GM23338 (cell line): ENCODE measurements at regions not wholly inside any gene's neighbourhood (a gene's known extent, or its start where the extent isn't known, plus 50 kb on each side); places are given as distances from the start of the nearest gene placed in this dataset.

Experiments
- ATAC-seq: fragments of 200-7000 bp; cut with Tn5 transposase; 3 replicates; pipeline ENCODE4 v1.9.1; 2020
- DNase-seq: peaks from one replicate; pipeline ENCODE4 v3.0.0-alpha.2; 2015; ENCODE audit warnings: low spot score
- H2AFZ ChIP-seq: fragments of 200-600 bp; sonication (generic); 2 replicates; pipeline ENCODE4 v1.8.0; 2016; ENCODE audit warnings: antibody characterized with exemption, mild to moderate bottlenecking, moderate library complexity
- H3F3A ChIP-seq: fragments of 200-600 bp; sonication (generic); replicated peaks from 2 replicates; pipeline ENCODE4 v1.8.0; 2017; ENCODE audit warnings: antibody characterized with exemption, mixed run types, low read depth
- H3K27ac ChIP-seq: fragments of 200-600 bp; sonication (generic); 2 replicates; pipeline ENCODE4 v1.6.1; 2016; ENCODE audit warnings: low read depth
- H3K27me3 ChIP-seq: fragments of 200-600 bp; sonication (generic); 2 replicates; pipeline ENCODE4 v1.8.0; 2016; ENCODE audit warnings: mild to moderate bottlenecking, mixed run types, moderate library complexity; ENCODE audit not compliant: insufficient read depth
- H3K36me3 ChIP-seq: fragments of 200-600 bp; sonication (generic); 2 replicates; pipeline ENCODE4 v1.8.0; 2016; ENCODE audit warnings: mild to moderate bottlenecking; ENCODE audit not compliant: insufficient read depth
- H3K4me1 ChIP-seq: fragments of 200-600 bp; sonication (generic); 2 replicates; pipeline ENCODE4 v1.8.0; 2016; ENCODE audit warnings: mild to moderate bottlenecking, moderate library complexity; ENCODE audit not compliant: insufficient read depth
- H3K4me2 ChIP-seq: fragments of 200-600 bp; sonication (generic); 2 replicates; pipeline ENCODE4 v1.7.1; 2017; ENCODE audit warnings: mixed run types
- H3K4me3 ChIP-seq: fragments of 200-600 bp; sonication (generic); 2 replicates; pipeline ENCODE4 v1.6.1; 2016; ENCODE audit warnings: mixed run types
- H3K79me2 ChIP-seq: fragments of 200-600 bp; sonication (generic); replicated peaks from 2 replicates; pipeline ENCODE4 v1.8.0; 2017; ENCODE audit warnings: mild to moderate bottlenecking; ENCODE audit not compliant: insufficient read depth
- H3K9me2 ChIP-seq: fragments of 200-600 bp; sonication (generic); 2 replicates; pipeline ENCODE4 v1.8.0; 2017; ENCODE audit not compliant: insufficient read depth
- H4K20me1 ChIP-seq: fragments of 200-600 bp; sonication (generic); replicated peaks from 2 replicates; pipeline ENCODE4 v1.8.0; 2017; ENCODE audit warnings: mild to moderate bottlenecking; ENCODE audit not compliant: insufficient read depth
- H3K27ac Mint-ChIP-seq: 2 replicates; pipeline ENCODE4 v1.8.0; 2020; ENCODE audit warnings: inconsistent platforms, mild to moderate bottlenecking, moderate library complexity, mixed read lengths
- H3K27me3 Mint-ChIP-seq: 3 replicates; pipeline ENCODE4 v1.8.0; 2022; ENCODE audit warnings: low read depth, mild to moderate bottlenecking, moderate library complexity, mixed read lengths, inconsistent platforms; ENCODE audit not compliant: insufficient read depth, poor library complexity
- H3K36me3 Mint-ChIP-seq: 3 replicates; pipeline ENCODE4 v1.8.0; 2021; ENCODE audit warnings: low read depth, mild to moderate bottlenecking, inconsistent platforms, moderate library complexity, mixed read lengths
- H3K4me1 Mint-ChIP-seq: 3 replicates; pipeline ENCODE4 v1.8.0; 2020; ENCODE audit warnings: mild to moderate bottlenecking, inconsistent platforms, mixed read lengths
- H3K4me3 Mint-ChIP-seq: 3 replicates; pipeline ENCODE4 v1.8.0; 2021; ENCODE audit warnings: moderate library complexity, mild to moderate bottlenecking, inconsistent platforms, mixed read lengths
- H3K9me3 Mint-ChIP-seq: 3 replicates; pipeline ENCODE4 v1.8.0; 2020; ENCODE audit warnings: moderate library complexity, mild to moderate bottlenecking, inconsistent platforms, mixed read lengths
- CTCF ChIP-seq, 2 experiments: fragments of 200-600 bp in 1 of 2; sonication (generic) in 1 of 2; conservative IDR thresholded peaks; 2 replicates each; pipeline versions ENCODE4 v1.5.1 to v1.6.1; 2016 to 2017; ENCODE audit warnings: antibody characterized with exemption in 2 of 2, low read depth in 2 of 2, mild to moderate bottlenecking in 2 of 2, moderate library complexity in 1 of 2
- EZH2 ChIP-seq: fragments of 200-600 bp; sonication (generic); IDR thresholded peaks from one replicate; pipeline ENCODE4 v1.8.0; 2017; ENCODE audit warnings: antibody characterized with exemption, mild to moderate bottlenecking, low read depth; ENCODE audit not compliant: unreplicated experiment
- JUNB ChIP-seq: IDR thresholded peaks from one replicate; pipeline ENCODE4 v1.6.1; 2016; ENCODE audit warnings: antibody characterized with exemption; ENCODE audit not compliant: unreplicated experiment
- POLR2AphosphoS5 ChIP-seq: IDR thresholded peaks from 2 replicates; pipeline ENCODE4 v1.6.1; 2016; ENCODE audit warnings: antibody characterized with exemption, low read depth
- REST ChIP-seq: IDR thresholded peaks from one replicate; pipeline ENCODE4 v1.6.1; 2018; ENCODE audit warnings: antibody characterized with exemption; ENCODE audit not compliant: unreplicated experiment
- ZNF114 ChIP-seq: fragments of 250-450 bp; sonication (Bioruptor Pico); IDR thresholded peaks from 2 replicates; pipeline ENCODE4 v1.5.0; 2020; ENCODE audit warnings: mild to moderate bottlenecking, moderate library complexity
- ZNF331 ChIP-seq: fragments of 250-450 bp; sonication (Bioruptor Pico); IDR thresholded peaks from 2 replicates; pipeline ENCODE4 v1.5.0; 2020; ENCODE audit warnings: low read depth, mild to moderate bottlenecking, moderate library complexity
- TF ChIP-seq, protein P1 (sequence below): IDR thresholded peaks from 2 replicates; pipeline ENCODE4 v1.6.1; 2016; ENCODE audit warnings: antibody characterized with exemption

GRCh38 chr1:113298941-113299340, 91.4 kb upstream of the MAGI3 start (continued):
- TF ChIP-seq REST, result no peak
- no peak for TF ChIP-seq EZH2
- TF ChIP-seq, protein P1, sequence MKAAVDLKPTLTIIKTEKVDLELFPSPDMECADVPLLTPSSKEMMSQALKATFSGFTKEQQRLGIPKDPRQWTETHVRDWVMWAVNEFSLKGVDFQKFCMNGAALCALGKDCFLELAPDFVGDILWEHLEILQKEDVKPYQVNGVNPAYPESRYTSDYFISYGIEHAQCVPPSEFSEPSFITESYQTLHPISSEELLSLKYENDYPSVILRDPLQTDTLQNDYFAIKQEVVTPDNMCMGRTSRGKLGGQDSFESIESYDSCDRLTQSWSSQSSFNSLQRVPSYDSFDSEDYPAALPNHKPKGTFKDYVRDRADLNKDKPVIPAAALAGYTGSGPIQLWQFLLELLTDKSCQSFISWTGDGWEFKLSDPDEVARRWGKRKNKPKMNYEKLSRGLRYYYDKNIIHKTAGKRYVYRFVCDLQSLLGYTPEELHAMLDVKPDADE, result no peak
- no peak for TF ChIP-seq ZNF114 (CRISPR knock-in tag)
- TF ChIP-seq JUNB, result no peak

GRCh38 chr1:113302636-113303035, 87.7 kb upstream of the MAGI3 start:
- Mint-ChIP-seq H3K9me3 (no peaks in the 10 kb centered on the region), H3K4me1 (peaks cover 5% of the 10 kb centered on the region; the same call in 2 of the 3 replicates), H3K27ac (no peak overlapping the region), H3K4me3 (no peak overlapping the region), H3K27me3 (no peaks in the 10 kb centered on the region), H3K36me3 (no peaks in the 10 kb centered on the region)
- DNase-seq, result no peak
- no peak for ATAC-seq
- Histone ChIP-seq H3F3A (no peaks in the 10 kb centered on the region), H3K27me3 (no peaks in the 10 kb centered on the region), H3K9me2 (no peaks in the 10 kb centered on the region), H3K36me3 (no peaks in the 10 kb centered on the region), H2AFZ (no peak overlapping the region), H3K27ac (no peak overlapping the region), H3K4me3 (no peak overlapping the region), H3K4me2 (no peak overlapping the region), H3K4me1 (no peaks in the 10 kb centered on the region), H3K79me2 (no peaks in the 10 kb centered on the region), H4K20me1 (no peaks in the 10 kb centered on the region)
- TF ChIP-seq ZNF331 (CRISPR knock-in tag) (no peak), POLR2AphosphoS5 (no peak), CTCF (conservative IDR thresholded peaks at IDR 0.05; ENCODE audit: low read depth in 2 of 2) (no peak)
